Activated naive CD8-positive, alpha-beta T cell treated with anti-CD3 and anti-CD28 coated beads, Interleukin-2, amount 50 U/mL, for 24 hours (primary cell): ENCODE measurements at regions not wholly inside any gene's neighbourhood (a gene's known extent, or its start where the extent isn't known, plus 50 kb on each side); places are given as distances from the start of the nearest gene placed in this dataset.

Experiments
- ATAC-seq: fragments of 150-1000 bp; cut with Tn5 transposase; one replicate; pipeline ENCODE4 v1.10.0; 2021
- DNase-seq: peaks from one replicate; pipeline ENCODE4 v3.0.0; 2021
- H3K27ac Mint-ChIP-seq: one replicate; pipeline ENCODE4 v1.8.0; 2021; ENCODE audit warnings: mild to moderate bottlenecking, mixed read lengths
- H3K27me3 Mint-ChIP-seq: one replicate; pipeline ENCODE4 v1.8.0; 2021; ENCODE audit warnings: mixed read lengths
- H3K36me3 Mint-ChIP-seq: one replicate; pipeline ENCODE4 v1.8.0; 2021; ENCODE audit warnings: low read depth, mixed read lengths
- H3K4me1 Mint-ChIP-seq: one replicate; pipeline ENCODE4 v1.8.0; 2021; ENCODE audit warnings: mixed read lengths
- H3K4me3 Mint-ChIP-seq: one replicate; pipeline ENCODE4 v1.8.0; 2021; ENCODE audit warnings: mild to moderate bottlenecking, moderate library complexity, mixed read lengths
- H3K9me3 Mint-ChIP-seq: one replicate; pipeline ENCODE4 v1.8.0; 2021; ENCODE audit warnings: mixed read lengths

DNA sequence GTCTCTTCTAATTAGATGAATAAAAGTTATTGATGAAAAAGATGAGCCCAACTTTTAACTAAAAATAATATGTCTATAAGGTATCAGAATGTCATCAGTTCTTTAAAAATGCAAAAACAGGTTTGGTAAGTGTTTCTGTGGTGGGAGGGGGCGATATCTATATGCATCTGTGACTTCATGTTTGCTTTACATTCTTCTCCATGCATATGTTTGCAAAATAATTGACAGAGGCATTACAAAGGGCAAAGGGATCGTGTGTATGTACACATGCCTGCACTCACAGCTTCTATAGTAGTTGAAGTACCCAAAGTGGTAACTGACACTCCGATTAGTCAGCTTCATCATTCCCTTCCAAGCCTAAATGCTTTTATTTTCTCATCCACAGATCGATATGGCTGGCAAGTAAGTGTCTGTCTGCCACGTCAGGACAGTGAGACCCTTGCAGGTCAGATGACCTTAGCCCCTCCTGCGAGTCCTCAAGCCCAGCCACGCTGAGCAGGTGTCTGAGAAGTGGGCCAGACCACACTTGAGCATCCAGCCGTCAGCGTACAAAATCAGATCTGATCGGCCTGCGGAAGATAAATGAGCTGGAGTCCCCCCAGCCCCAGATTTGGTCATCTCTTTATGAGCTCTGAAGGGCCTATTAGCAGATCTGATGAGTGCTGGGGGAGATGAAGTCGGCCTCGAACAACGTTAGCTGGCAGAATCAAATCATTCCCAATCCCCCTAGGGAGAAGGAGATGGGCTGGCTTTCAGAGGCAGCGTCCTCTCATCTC lies 369.1 kb downstream of the MAFB start:
- Mint-ChIP-seq H3K4me1 (no peaks in the 10 kb centered on the region), H3K36me3 (no peaks in the 10 kb centered on the region), H3K27me3 (peaks cover 2% of the 10 kb centered on the region), H3K27ac (no peak overlapping the region), H3K9me3 (no peaks in the 10 kb centered on the region), H3K4me3 (no peak overlapping the region)
- ATAC-seq (no peak), DNase-seq (no peak)

DNA sequence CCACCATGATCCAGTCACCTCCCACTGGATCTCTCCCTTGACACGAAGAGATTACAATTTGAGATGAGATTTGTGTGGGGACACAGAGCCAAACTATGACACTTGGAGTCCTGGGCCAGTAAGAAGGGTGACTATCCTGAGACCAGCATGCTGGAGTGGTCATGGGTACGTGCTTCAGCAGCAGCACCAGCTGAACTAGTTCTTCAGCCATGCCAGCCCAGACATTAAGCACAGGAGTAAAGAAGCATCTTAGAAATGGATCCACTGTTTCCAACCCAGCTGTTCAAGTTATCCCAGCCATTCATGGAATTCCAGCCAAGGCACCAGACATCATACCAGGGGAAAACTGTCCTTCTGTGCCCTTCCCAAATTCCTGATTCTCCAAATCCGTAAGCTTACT lies 370.0 kb downstream of the MAFB start:
- no peak overlapping the region for H3K4me3 Mint-ChIP-seq
- ATAC-seq (no peak), DNase-seq (no peak)
- H3K9me3 Mint-ChIP-seq = no peaks in the 10 kb centered on the region
- H3K27ac Mint-ChIP-seq = no peak overlapping the region
- H3K4me1 Mint-ChIP-seq = no peaks in the 10 kb centered on the region
- H3K36me3 Mint-ChIP-seq = no peaks in the 10 kb centered on the region
- H3K27me3 Mint-ChIP-seq = peaks cover 2% of the 10 kb centered on the region

- ATAC-seq (no peak), DNase-seq (no peak)
- H3K27ac Mint-ChIP-seq = no peak overlapping the region
- H3K9me3 Mint-ChIP-seq = no peaks in the 10 kb centered on the region
- H3K4me3 Mint-ChIP-seq = no peak overlapping the region
- H3K36me3 Mint-ChIP-seq = no peaks in the 10 kb centered on the region
- H3K27me3 Mint-ChIP-seq = no peaks in the 10 kb centered on the region
- H3K4me1 Mint-ChIP-seq = no peaks in the 10 kb centered on the region
These were observed 371.8 kb downstream of the MAFB start for GRCh38 chr20:40317156-40317790.

DNA sequence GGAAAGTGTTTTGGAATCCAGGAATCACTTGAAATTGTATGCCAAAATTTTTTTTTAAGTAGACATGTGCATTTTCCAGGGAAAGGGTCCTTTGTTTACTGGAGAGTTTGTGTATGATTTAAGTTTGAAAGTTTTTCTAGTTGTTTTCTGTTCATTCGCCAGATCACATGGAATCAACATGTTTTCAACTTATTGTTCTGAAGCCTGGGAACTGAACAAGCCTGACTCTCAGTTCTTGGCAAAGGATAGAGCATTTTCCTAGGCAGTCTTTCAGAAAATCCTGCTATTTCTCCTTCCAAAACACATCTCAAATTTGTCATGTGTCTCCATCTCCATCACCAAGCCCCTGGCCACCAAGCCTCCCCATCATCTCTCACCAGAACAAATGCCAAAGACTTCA lies 374.8 kb downstream of the MAFB start:
- H3K4me3 Mint-ChIP-seq = no peak overlapping the region
- DNase-seq (no peak), ATAC-seq (no peak)
- no peaks in the 10 kb centered on the region for H3K27me3 Mint-ChIP-seq
- H3K4me1 Mint-ChIP-seq = no peaks in the 10 kb centered on the region
- no peak overlapping the region for H3K27ac Mint-ChIP-seq
- no peaks in the 10 kb centered on the region for H3K9me3 Mint-ChIP-seq
- H3K36me3 Mint-ChIP-seq = no peaks in the 10 kb centered on the region

GRCh38 chr20:40313730-40314129 lies 375.3 kb downstream of the MAFB start:
- Mint-ChIP-seq H3K36me3 (no peaks in the 10 kb centered on the region), H3K4me3 (no peak overlapping the region), H3K4me1 (no peaks in the 10 kb centered on the region), H3K27ac (no peak overlapping the region), H3K9me3 (no peaks in the 10 kb centered on the region), H3K27me3 (no peaks in the 10 kb centered on the region)
- DNase-seq = no peak
- no peak for ATAC-seq

- no peaks in the 10 kb centered on the region for H3K4me1 Mint-ChIP-seq
- no peaks in the 10 kb centered on the region for H3K36me3 Mint-ChIP-seq
- no peak overlapping the region for H3K27ac Mint-ChIP-seq
- H3K4me3 Mint-ChIP-seq = no peak overlapping the region
- DNase-seq (no peak), ATAC-seq (no peak)
- no peaks in the 10 kb centered on the region for H3K27me3 Mint-ChIP-seq
- no peaks in the 10 kb centered on the region for H3K9me3 Mint-ChIP-seq
These were observed 379.3 kb downstream of the MAFB start for GRCh38 chr20:40309731-40310130.

GRCh38 chr20:40307997-40308396 lies 381.0 kb downstream of the MAFB start:
- H3K9me3 Mint-ChIP-seq = no peaks in the 10 kb centered on the region
- H3K27me3 Mint-ChIP-seq = no peaks in the 10 kb centered on the region
- ATAC-seq (no peak), DNase-seq (no peak)
- H3K4me1 Mint-ChIP-seq = no peaks in the 10 kb centered on the region
- no peaks in the 10 kb centered on the region for H3K36me3 Mint-ChIP-seq
- H3K4me3 Mint-ChIP-seq = no peak overlapping the region
- no peak overlapping the region for H3K27ac Mint-ChIP-seq

- Mint-ChIP-seq H3K4me1 (no peaks in the 10 kb centered on the region), H3K4me3 (no peak overlapping the region), H3K27me3 (peaks cover 2% of the 10 kb centered on the region), H3K36me3 (no peaks in the 10 kb centered on the region), H3K27ac (no peak overlapping the region), H3K9me3 (no peaks in the 10 kb centered on the region)
- ATAC-seq = no peak
- DNase-seq = no peak
These were observed 381.8 kb downstream of the MAFB start for GRCh38 chr20:40307268-40307667.

- Mint-ChIP-seq H3K27ac (no peak overlapping the region), H3K9me3 (no peaks in the 10 kb centered on the region), H3K27me3 (peaks cover 3% of the 10 kb centered on the region), H3K4me3 (no peak overlapping the region), H3K4me1 (no peaks in the 10 kb centered on the region), H3K36me3 (no peaks in the 10 kb centered on the region)
- no peak for ATAC-seq
- no peak for DNase-seq
These were observed 383.7 kb downstream of the MAFB start for GRCh38 chr20:40305303-40305702.

DNA sequence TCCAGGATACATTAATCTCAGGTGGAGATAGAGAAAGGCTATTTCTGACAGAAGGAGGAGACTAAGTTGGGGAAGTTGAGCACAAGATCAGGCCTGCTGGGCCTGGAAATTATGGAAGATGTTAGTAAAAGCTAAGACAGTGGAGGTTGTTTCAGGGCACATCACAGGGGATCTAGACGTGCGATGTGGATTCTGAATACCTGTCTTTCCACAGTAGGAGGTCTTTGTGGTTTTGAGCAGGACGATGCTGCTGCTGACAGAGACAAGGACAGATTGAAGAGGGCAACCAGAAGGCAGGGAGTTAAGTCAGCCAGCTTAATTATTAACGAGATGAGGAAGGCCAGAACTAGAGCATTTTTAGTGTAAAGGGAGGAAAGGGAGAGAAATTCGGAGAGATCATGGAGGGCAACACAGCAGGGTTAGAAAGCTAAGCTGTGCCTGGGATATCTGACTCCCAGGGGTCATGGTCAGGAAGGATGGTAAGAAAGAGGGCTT lies 384.9 kb downstream of the MAFB start:
- no peak for ATAC-seq
- H3K9me3 Mint-ChIP-seq = no peaks in the 10 kb centered on the region
- H3K27ac Mint-ChIP-seq = no peak overlapping the region
- no peak for DNase-seq
- H3K27me3 Mint-ChIP-seq = peaks cover 3% of the 10 kb centered on the region
- no peaks in the 10 kb centered on the region for H3K36me3 Mint-ChIP-seq
- H3K4me1 Mint-ChIP-seq = no peaks in the 10 kb centered on the region
- H3K4me3 Mint-ChIP-seq = no peak overlapping the region

DNA sequence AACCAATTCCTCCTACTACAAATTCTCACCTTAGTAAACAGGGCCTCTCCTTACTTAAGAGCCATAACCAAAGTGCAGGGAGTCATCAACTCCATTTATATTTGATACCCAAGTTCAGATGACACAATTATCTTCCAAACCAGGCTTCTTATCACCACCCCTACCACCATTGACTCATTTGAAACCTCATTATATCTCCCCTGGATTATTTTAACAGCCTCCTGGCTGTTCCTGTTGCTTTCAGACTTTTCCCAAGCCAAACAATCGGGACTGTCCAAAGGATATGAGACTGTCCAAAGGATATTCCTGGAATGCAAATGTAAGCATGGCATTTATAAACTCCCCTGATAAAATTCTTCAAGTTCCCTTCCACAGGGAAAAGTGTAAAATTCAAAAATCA lies 394.3 kb downstream of the MAFB start:
- H3K27ac Mint-ChIP-seq = no peak overlapping the region
- H3K27me3 Mint-ChIP-seq = no peaks in the 10 kb centered on the region
- no peaks in the 10 kb centered on the region for H3K36me3 Mint-ChIP-seq
- H3K4me1 Mint-ChIP-seq = no peaks in the 10 kb centered on the region
- DNase-seq (no peak), ATAC-seq (no peak)
- no peaks in the 10 kb centered on the region for H3K9me3 Mint-ChIP-seq
- H3K4me3 Mint-ChIP-seq = no peak overlapping the region

- ATAC-seq (no peak), DNase-seq (no peak)
- no peaks in the 10 kb centered on the region for H3K4me1 Mint-ChIP-seq
- no peak overlapping the region for H3K27ac Mint-ChIP-seq
- H3K27me3 Mint-ChIP-seq = no peaks in the 10 kb centered on the region
- H3K9me3 Mint-ChIP-seq = no peaks in the 10 kb centered on the region
- no peak overlapping the region for H3K4me3 Mint-ChIP-seq
- H3K36me3 Mint-ChIP-seq = no peaks in the 10 kb centered on the region
These were observed 394.9 kb downstream of the MAFB start for GRCh38 chr20:40294175-40294574.

DNA sequence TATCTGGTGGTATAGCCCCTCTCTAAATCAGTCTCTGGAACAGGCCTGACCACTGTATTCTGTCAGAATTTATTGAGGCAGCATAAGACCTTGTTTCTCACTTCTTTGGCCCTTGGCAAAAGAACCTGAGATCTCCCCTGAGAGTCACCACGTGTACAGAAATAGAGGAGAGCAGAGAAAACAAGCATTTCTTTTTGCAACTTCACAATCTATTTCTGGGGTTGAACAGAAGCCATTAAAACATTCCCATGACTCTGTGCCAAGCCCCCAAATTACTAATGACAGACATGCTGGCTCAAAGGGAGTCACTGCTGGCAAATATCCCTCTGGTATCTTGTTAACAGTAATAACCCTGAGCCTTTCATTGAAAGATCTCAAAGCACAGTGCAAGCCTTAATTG lies 395.3 kb downstream of the MAFB start:
- Mint-ChIP-seq H3K9me3 (no peaks in the 10 kb centered on the region), H3K27me3 (no peaks in the 10 kb centered on the region), H3K4me3 (no peak overlapping the region), H3K4me1 (no peaks in the 10 kb centered on the region), H3K36me3 (no peaks in the 10 kb centered on the region), H3K27ac (no peak overlapping the region)
- no peak for DNase-seq
- no peak for ATAC-seq

DNA sequence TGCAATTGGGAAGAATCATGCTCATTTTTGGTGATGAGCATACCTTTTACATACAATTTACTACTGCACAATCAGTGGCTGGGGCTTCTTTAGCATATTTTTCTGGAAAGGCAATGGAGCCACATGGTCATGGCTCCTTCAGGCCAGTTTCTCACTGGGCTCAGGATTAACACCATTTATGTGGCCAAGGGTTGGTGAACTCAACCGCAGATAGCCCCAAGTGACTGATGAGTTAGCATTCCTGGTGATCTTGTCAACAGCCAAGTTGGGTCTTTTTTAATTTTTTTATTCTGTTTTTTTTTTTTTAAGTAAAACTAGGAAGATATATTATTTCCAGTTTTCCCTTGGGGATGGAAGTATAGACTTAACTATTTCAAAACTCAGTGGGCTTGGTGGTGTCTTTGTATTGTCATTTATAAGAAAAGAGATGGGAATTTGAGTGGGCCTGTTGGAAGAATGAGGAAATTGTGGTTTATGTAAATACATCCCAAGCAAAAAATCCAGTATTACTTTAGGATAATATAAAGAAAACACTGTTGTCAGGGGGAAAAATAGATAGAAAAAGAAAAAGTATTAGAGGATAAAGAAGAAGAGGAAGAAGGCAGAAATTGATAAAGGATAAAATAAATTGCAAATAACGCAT lies 397.4 kb downstream of the MAFB start:
- Mint-ChIP-seq H3K27me3 (no peaks in the 10 kb centered on the region), H3K27ac (no peak overlapping the region), H3K9me3 (no peaks in the 10 kb centered on the region), H3K4me3 (no peak overlapping the region), H3K4me1 (no peaks in the 10 kb centered on the region), H3K36me3 (no peaks in the 10 kb centered on the region)
- DNase-seq = no peak
- no peak for ATAC-seq

- Mint-ChIP-seq H3K9me3 (no peaks in the 10 kb centered on the region), H3K4me1 (no peaks in the 10 kb centered on the region), H3K27me3 (no peaks in the 10 kb centered on the region), H3K4me3 (no peak overlapping the region), H3K36me3 (no peaks in the 10 kb centered on the region), H3K27ac (no peak overlapping the region)
- ATAC-seq (no peak), DNase-seq (no peak)
These were observed 401.4 kb downstream of the MAFB start for GRCh38 chr20:40287683-40288082.
